HepG2 (cell line): ENCODE measurements at regions not wholly inside any gene's neighbourhood (a gene's known extent, or its start where the extent isn't known, plus 50 kb on each side); places are given as distances from the start of the nearest gene placed in this dataset.

Experiments
- CTCF ChIP-seq: sonication (generic); formaldehyde crosslinking; IDR thresholded peaks from 2 replicates; pipeline ENCODE4 v1.5.0; 2020; ENCODE audit warnings: mild to moderate bottlenecking, missing genetic modification reagents, moderate library complexity
- MEF2D ChIP-seq: sonication (generic); formaldehyde crosslinking; IDR thresholded peaks from 2 replicates; pipeline ENCODE4 v1.5.1; 2020; ENCODE audit warnings: mild to moderate bottlenecking, missing genetic modification reagents
- RXRA ChIP-seq: sonication (generic); formaldehyde crosslinking; IDR thresholded peaks from 2 replicates; pipeline ENCODE4 v1.5.1; 2020; ENCODE audit warnings: missing genetic modification reagents
- SIN3A ChIP-seq: IDR thresholded peaks from 2 replicates; pipeline ENCODE4 v1.6.1; 2011; ENCODE audit warnings: low read depth, mild to moderate bottlenecking, control low read depth, low read length, borderline replicate concordance
- TRIM24 ChIP-seq: sonication (generic); formaldehyde crosslinking; IDR thresholded peaks from 2 replicates; pipeline ENCODE4 v1.8.0; 2022; ENCODE audit warnings: mild to moderate bottlenecking, missing genetic modification reagents
- ZBTB10 ChIP-seq: sonication (generic); formaldehyde crosslinking; IDR thresholded peaks from 2 replicates; pipeline ENCODE4 v1.4.0; 2020; ENCODE audit warnings: missing genetic modification reagents, borderline replicate concordance
- ZFX ChIP-seq: sonication (generic); formaldehyde crosslinking; IDR thresholded peaks from 2 replicates; pipeline ENCODE4 v1.4.0; 2020; ENCODE audit warnings: mild to moderate bottlenecking, low read depth, missing genetic modification reagents, moderate library complexity
- ZNF10 ChIP-seq: sonication (generic); formaldehyde crosslinking; IDR thresholded peaks from 2 replicates; pipeline ENCODE4 v1.4.0; 2020; ENCODE audit warnings: mild to moderate bottlenecking, low read depth, missing genetic modification reagents, borderline replicate concordance
- TF ChIP-seq, protein P1 (sequence below): sonication (generic); formaldehyde crosslinking; IDR thresholded peaks from 2 replicates; pipeline ENCODE4 v1.4.0; 2020; ENCODE audit warnings: mild to moderate bottlenecking, missing genetic modification reagents

GRCh38 chr13:81293594-81294164 lies 952.8 kb upstream of the SPRY2 start:
- TF ChIP-seq MEF2D (CRISPR knock-in tag), result no peak
- TF ChIP-seq CTCF, result no peak
- TF ChIP-seq SIN3A, result no peak
- TF ChIP-seq ZBTB10, result no peak
- TF ChIP-seq RXRA (CRISPR knock-in tag), result no peak
- TF ChIP-seq, protein P1, sequence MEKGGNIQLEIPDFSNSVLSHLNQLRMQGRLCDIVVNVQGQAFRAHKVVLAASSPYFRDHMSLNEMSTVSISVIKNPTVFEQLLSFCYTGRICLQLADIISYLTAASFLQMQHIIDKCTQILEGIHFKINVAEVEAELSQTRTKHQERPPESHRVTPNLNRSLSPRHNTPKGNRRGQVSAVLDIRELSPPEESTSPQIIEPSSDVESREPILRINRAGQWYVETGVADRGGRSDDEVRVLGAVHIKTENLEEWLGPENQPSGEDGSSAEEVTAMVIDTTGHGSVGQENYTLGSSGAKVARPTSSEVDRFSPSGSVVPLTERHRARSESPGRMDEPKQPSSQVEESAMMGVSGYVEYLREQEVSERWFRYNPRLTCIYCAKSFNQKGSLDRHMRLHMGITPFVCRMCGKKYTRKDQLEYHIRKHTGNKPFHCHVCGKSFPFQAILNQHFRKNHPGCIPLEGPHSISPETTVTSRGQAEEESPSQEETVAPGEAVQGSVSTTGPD (CRISPR knock-in tag), result no peak
- TF ChIP-seq ZFX, result no peak
- no peak for TF ChIP-seq ZNF10 (CRISPR knock-in tag)
- no peak for TF ChIP-seq TRIM24 (CRISPR knock-in tag)
